Ishikawa (cell line): ENCODE measurements at regions not wholly inside any gene's neighbourhood (a gene's known extent, or its start where the extent isn't known, plus 50 kb on each side); places are given as distances from the start of the nearest gene placed in this dataset.

Experiments
- CEBPB ChIP-seq: IDR thresholded peaks from 2 replicates; pipeline ENCODE4 v1.6.1; 2012
- EGR1 ChIP-seq: IDR thresholded peaks from 2 replicates; pipeline ENCODE4 v1.6.1; 2012
- MAX ChIP-seq: IDR thresholded peaks from 2 replicates; pipeline ENCODE4 v1.6.1; 2012
- TAF1 ChIP-seq: IDR thresholded peaks from 2 replicates; pipeline ENCODE4 v1.6.1; 2012; ENCODE audit warnings: low read depth, mild to moderate bottlenecking
- TEAD4 ChIP-seq: IDR thresholded peaks from 2 replicates; pipeline ENCODE4 v1.6.1; 2012

- TF ChIP-seq MAX (no peak), TEAD4 (no peak), EGR1 (no peak), TAF1 (no peak), CEBPB (no peak)
These were observed 88.6 kb upstream of the PKN2 start for GRCh38 chr1:88595355-88596002.
